ENCODE measurements at regions not wholly inside any gene's neighbourhood (a gene's known extent, or its start where the extent isn't known, plus 50 kb on each side); places are given as distances from the start of the nearest gene placed in this dataset.

DNA sequence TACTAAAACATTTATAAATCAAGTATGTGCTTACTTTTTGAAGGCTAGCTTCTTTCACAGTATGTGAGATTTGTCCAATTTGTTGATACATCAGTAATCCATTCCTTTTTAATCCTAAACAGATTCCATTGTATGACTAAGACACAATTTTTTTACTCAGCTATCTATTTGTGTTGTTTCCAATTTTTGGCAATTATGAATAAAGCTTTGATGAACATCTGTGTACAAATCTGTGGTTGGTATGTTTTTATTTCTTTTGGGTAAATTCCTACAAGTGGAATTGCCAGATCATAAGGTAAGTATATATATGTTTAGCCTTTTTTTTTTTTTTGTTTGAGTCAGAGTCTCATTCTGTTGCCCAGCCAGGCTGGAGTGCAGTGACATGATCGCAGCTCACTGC lies 56.2 kb upstream of the VEPH1 start:
- H3K27me3 ChIP-seq (ENCODE audit: control insufficient read depth, insufficient read depth, low read length) = no peaks in the 10 kb centered on the region
- TF ChIP-seq, protein P1, sequence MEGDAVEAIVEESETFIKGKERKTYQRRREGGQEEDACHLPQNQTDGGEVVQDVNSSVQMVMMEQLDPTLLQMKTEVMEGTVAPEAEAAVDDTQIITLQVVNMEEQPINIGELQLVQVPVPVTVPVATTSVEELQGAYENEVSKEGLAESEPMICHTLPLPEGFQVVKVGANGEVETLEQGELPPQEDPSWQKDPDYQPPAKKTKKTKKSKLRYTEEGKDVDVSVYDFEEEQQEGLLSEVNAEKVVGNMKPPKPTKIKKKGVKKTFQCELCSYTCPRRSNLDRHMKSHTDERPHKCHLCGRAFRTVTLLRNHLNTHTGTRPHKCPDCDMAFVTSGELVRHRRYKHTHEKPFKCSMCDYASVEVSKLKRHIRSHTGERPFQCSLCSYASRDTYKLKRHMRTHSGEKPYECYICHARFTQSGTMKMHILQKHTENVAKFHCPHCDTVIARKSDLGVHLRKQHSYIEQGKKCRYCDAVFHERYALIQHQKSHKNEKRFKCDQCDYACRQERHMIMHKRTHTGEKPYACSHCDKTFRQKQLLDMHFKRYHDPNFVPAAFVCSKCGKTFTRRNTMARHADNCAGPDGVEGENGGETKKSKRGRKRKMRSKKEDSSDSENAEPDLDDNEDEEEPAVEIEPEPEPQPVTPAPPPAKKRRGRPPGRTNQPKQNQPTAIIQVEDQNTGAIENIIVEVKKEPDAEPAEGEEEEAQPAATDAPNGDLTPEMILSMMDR (IDR thresholded peaks at IDR 0.05; ENCODE audit: insufficient read depth, low read length, poor library complexity, severe bottlenecking) = no peak
- H3K4me3 ChIP-seq (ENCODE audit: low read depth, low read length) = no peak overlapping the region
- no peak for DNase-seq (ENCODE audit: low read depth)
- H3K36me3 ChIP-seq (ENCODE audit: control insufficient read depth, insufficient read depth, low read length) = no peaks in the 10 kb centered on the region
